GM18505 (cell line): ENCODE measurements at regions not wholly inside any gene's neighbourhood (a gene's known extent, or its start where the extent isn't known, plus 50 kb on each side); places are given as distances from the start of the nearest gene placed in this dataset.

Source experiments
- ATAC-seq: cut with Tn5 transposase; IDR thresholded peaks from one replicate; pipeline ENCODE4 v1.9.1; 2021; ENCODE audit not compliant: unreplicated experiment
- POLR2A ChIP-seq: IDR thresholded peaks from 4 replicates; pipeline ENCODE4 v1.6.1; 2011; ENCODE audit warnings: borderline replicate concordance; ENCODE audit not compliant: insufficient read depth, insufficient read length; ENCODE audit errors: extremely low read depth

- no peak for TF ChIP-seq POLR2A
- ATAC-seq, result no peak
Observed at GRCh38 chr6:15736297-15736696, 73.5 kb upstream of the DTNBP1 start.

DNA sequence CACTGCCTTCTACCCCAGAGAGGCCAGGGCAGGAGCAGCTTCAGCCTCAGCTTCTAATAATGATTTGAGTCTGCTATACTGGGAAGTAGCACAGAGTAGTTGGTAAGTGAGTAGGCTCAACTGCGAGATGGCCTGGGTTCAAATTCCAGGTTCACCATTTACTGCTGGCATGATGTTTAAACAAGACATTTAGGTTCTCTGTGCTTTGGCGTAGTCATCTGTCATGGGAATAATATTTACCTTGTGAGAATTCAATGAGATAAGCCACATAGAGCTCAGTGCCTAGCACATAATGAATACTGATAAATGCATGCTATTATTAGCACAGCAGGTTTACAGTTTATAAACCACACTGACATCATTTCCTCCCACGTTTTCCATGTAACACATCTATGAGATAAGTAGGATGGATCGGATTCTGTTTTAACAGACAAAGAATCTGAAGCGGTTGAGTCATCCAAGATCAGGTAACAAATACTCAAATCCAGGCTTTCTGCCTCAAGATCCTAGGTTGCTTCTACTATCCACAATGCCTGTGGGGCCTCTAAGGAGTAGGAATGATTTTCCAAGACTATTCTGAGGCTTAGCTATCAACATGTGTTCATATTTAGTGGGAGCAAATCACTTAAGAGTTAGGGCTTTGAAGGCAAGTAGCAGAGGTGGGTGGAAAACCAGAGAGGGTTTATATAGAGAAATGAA is 72.9 kb upstream of the DTNBP1 start:
- no peak for TF ChIP-seq POLR2A
- ATAC-seq, result no peak

DNA sequence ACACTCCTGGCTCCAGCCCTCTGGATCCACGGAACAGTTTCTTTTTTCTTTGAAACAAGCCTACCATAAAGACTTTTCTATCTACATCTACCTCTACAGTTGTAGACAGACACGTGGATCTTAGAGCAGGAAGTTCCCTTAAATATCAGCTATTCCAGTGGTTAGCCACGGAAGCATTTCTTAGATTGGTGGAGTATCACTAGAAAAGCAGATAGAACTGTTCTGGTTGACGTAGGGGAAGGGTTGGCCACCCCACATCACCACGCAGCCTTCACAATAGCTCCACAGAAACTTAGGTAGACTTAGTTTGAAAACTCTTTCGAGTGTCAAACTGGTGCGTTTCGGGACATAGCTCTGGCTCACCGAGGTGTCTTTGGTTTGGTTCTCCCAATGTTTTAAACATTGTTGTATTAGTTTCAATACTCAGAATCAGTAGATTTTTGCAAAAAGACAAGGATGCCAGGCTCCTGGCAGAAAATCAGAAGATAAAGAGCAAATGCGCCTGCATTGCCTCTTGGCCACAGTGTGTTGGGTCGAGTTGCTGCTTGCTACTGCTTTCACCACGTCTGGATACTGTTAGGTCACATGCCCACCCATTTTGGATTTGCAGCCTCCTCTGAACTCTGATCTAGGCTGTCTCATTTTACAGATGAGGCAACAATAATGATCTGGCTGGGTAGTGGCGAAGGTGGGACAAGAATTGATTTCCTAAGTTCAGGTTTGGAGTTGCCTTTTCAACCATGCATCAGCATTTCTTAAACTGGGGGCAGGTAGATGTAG is 71.5 kb upstream of the DTNBP1 start:
- TF ChIP-seq POLR2A, result no peak
- ATAC-seq, result no peak

DNA sequence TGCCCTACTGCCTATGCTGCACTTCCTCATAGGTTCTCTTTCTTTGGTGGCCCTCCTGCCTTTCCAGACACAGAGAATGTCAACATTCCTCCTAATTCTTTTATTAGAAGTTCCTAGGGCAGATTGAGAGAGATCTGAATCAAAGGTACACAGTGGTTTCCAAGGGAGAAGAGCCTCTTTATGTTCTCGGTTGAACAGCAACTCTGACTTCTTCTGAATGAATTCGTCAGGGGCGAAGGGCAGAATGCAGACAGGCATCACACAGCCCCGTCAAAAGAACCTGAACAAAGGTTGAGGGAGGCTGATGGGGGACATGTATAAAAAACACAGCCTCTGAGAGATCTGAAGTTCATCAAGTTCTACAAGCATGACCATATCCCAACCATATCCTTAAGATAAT is 68.1 kb upstream of the DTNBP1 start:
- no peak for TF ChIP-seq POLR2A
- no peak for ATAC-seq

DNA sequence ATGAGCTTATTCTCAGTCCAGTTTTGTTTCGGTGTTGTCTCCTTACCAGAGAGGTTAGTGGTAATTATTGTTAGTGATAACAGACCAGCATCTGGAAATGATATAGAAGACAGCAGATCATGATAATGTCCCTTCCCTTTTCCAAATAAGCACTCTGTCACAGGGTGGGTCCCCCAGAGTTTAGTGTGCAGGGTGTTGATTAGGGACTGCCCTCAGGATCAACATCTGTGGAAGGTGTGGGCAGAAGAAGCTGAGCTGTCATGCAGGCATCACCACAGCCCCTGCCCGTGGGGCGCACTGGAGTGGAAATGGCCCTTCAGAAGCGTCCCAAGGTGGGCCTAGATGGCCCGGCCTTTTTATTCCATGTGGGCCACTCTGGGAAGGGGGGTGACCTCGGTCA is 67.6 kb upstream of the DTNBP1 start:
- TF ChIP-seq POLR2A, result no peak
- no peak for ATAC-seq

GRCh38 chr6:15722731-15723130 is 59.9 kb upstream of the DTNBP1 start:
- TF ChIP-seq POLR2A, result no peak
- no peak for ATAC-seq

GRCh38 chr6:15716889-15717288 is 54.1 kb upstream of the DTNBP1 start:
- no peak for ATAC-seq
- TF ChIP-seq POLR2A, result no peak

DNA sequence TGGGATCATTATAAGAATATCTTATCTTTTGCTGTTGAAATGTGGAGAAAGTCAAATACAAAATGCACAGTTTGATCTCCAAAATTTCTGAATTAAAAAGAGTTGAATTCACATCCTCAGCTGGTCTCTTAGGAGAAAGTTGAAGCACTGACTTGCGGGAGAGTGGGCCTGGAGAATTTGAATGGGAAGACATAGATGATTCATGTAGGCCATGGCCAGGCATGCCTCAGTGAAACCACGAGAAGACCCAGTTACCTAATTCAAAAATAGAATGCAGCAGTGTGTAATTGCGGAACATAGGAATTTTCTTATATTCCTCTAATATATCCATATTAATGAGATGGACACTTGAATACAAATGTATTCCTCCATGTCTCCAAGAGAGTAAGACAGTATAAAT is 53.0 kb upstream of the DTNBP1 start:
- no peak for TF ChIP-seq POLR2A

GRCh38 chr6:15715060-15715459 is 52.2 kb upstream of the DTNBP1 start:
- no peak for TF ChIP-seq POLR2A
- ATAC-seq, result no peak

More for the DNA sequence above, 53.0 kb upstream of the DTNBP1 start:
- no peak for ATAC-seq

DNA sequence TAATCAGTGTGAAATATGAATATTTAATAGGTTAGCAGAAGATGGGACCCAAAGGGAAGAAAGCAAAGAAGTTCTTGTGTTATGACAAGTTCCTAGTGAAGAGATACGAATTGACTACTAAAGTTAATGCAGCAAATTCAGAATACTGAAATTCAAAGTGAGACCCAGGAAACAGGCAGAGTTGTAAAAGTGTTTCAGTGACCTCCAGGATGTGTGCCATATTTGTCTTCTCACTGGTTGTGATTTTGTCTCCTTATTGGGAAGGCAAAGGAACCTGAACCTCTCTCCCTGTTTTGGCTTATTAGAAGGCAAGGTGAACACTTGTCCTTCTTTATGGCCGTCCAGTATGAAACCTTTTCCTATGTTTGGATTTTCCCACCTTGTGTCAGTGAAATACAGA is 51.8 kb upstream of the DTNBP1 start:
- TF ChIP-seq POLR2A, result no peak
- no peak for ATAC-seq

GRCh38 chr6:15713325-15713724 is 50.5 kb upstream of the DTNBP1 start:
- no peak for TF ChIP-seq POLR2A
- ATAC-seq, result no peak

DNA sequence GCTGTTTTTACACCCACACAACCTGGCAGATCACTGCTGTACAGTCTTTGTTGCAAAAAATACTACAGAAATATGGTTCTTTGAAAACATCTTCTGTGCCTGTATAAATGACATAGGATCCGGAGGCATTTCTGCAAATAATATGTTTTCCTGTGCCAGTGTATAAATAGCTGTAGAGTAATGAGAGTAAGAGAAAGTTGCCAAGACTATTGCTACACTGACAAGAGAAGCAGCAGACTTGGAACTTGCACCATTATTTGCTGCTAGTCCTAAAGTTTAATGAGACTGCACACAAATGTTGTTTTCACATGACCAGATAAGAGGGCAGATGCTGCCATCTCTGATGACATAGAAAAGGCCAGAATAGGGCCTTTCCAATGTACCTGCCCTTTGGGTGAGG is 50.0 kb upstream of the DTNBP1 start:
- no peak for TF ChIP-seq POLR2A
- ATAC-seq, result no peak
